A549 (cell line): ENCODE measurements at regions not wholly inside any gene's neighbourhood (a gene's known extent, or its start where the extent isn't known, plus 50 kb on each side); places are given as distances from the start of the nearest gene placed in this dataset.

Experiments used
- ESRRA ChIP-seq: fragments of 150-350 bp; IDR thresholded peaks from 2 replicates; pipeline ENCODE4 v1.6.1; 2014; ENCODE audit warnings: mild to moderate bottlenecking, low read length, borderline replicate concordance
- KDM1A ChIP-seq: fragments of 200-600 bp; sonication (generic); IDR thresholded peaks from 2 replicates; pipeline ENCODE4 v1.6.1; 2016; ENCODE audit warnings: low read depth, mild to moderate bottlenecking
- NR3C1 ChIP-seq: fragments of >200 bp; sonication (Bioruptor Twin); formaldehyde crosslinking; IDR thresholded peaks from 3 replicates; pipeline ENCODE4 v1.6.1; 2017
- POLR2A ChIP-seq: IDR thresholded peaks from 2 replicates; pipeline ENCODE4 v1.6.1; 2012; ENCODE audit warnings: mild to moderate bottlenecking, low read length
- RAD21 ChIP-seq, 2 experiments: fragments of >200 bp in 1 of 2; sonication (Bioruptor Twin) in 1 of 2; formaldehyde crosslinking in 1 of 2; IDR thresholded peaks in 1 of 2; conservative IDR thresholded peaks in 1 of 2; 2 replicates in 1 of 2; 3 replicates in 1 of 2; pipeline ENCODE4 v1.6.1; 2012 to 2018; ENCODE audit warnings: inconsistent platforms in 1 of 2
- TF ChIP-seq, protein P1 (sequence below): fragments of 200-600 bp; sonication (generic); IDR thresholded peaks from 2 replicates; pipeline ENCODE4 v1.6.1; 2016; ENCODE audit warnings: antibody characterized with exemption, mild to moderate bottlenecking, moderate library complexity

DNA sequence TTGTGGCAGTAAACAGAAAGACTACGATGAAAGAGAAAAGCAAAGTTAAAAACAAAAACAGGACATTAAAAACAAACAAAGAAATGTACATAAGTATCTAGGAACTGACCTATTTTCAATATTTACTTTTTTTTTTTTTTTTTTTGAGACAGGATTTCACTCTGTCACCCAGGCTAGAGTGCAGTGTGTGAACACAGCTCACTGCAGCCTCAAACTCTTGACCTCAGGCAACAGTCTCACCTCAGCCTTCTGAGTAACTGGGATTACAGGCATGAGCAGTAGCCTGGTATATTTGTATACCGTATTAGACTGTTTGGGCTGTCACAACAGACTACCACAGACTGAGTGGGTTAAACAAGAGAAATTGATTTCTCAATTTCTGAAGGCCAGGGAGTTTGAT lies 1189.1 kb downstream of the CDH9 start:
- TF ChIP-seq NR3C1 (no peak), KDM1A (no peak), ESRRA (no peak), RAD21 (conservative IDR thresholded peaks at IDR 0.05 in 1 of 2, IDR thresholded peaks at IDR 0.05 in 1 of 2) (no peak), POLR2A (no peak)
- TF ChIP-seq, protein P1, sequence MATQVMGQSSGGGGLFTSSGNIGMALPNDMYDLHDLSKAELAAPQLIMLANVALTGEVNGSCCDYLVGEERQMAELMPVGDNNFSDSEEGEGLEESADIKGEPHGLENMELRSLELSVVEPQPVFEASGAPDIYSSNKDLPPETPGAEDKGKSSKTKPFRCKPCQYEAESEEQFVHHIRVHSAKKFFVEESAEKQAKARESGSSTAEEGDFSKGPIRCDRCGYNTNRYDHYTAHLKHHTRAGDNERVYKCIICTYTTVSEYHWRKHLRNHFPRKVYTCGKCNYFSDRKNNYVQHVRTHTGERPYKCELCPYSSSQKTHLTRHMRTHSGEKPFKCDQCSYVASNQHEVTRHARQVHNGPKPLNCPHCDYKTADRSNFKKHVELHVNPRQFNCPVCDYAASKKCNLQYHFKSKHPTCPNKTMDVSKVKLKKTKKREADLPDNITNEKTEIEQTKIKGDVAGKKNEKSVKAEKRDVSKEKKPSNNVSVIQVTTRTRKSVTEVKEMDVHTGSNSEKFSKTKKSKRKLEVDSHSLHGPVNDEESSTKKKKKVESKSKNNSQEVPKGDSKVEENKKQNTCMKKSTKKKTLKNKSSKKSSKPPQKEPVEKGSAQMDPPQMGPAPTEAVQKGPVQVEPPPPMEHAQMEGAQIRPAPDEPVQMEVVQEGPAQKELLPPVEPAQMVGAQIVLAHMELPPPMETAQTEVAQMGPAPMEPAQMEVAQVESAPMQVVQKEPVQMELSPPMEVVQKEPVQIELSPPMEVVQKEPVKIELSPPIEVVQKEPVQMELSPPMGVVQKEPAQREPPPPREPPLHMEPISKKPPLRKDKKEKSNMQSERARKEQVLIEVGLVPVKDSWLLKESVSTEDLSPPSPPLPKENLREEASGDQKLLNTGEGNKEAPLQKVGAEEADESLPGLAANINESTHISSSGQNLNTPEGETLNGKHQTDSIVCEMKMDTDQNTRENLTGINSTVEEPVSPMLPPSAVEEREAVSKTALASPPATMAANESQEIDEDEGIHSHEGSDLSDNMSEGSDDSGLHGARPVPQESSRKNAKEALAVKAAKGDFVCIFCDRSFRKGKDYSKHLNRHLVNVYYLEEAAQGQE = no peak
